22Rv1 (cell line): ENCODE measurements at regions not wholly inside any gene's neighbourhood (a gene's known extent, or its start where the extent isn't known, plus 50 kb on each side); places are given as distances from the start of the nearest gene placed in this dataset.

ENCODE experiments used
- H3K27ac ChIP-seq: fragments of 450-650 bp; 2 replicates; pipeline ENCODE4 v1.5.1; 2017
- ZFX ChIP-seq: fragments of 450-650 bp; IDR thresholded peaks from 2 replicates; pipeline ENCODE4 v1.6.1; 2017; ENCODE audit warnings: antibody characterized with exemption, borderline replicate concordance
- TF ChIP-seq, protein P1 (sequence below): fragments of 450-650 bp; IDR thresholded peaks from 2 replicates; pipeline ENCODE4 v1.5.1; 2017; ENCODE audit warnings: mild to moderate bottlenecking

DNA sequence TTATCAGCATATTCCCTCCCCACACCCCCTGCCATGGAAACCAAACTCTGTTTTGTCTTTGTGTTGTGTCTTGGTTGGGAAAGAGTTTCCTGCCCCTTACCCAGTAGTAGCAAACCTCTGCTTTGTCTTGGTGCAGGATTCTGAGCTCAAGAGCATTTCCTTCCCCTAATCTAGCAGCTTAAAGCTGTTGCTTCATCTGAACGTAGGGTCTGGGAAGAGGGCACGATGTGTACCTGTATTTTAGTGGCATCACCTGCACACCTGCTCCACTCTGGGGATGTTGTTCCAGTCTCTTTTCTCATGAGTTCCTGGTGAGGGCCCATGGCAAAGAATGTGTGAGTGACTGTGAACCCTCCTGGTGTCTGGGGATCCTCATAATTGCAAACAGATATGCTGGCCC, 164.7 kb downstream of the SCP2D1 start:
- TF ChIP-seq, protein P1, sequence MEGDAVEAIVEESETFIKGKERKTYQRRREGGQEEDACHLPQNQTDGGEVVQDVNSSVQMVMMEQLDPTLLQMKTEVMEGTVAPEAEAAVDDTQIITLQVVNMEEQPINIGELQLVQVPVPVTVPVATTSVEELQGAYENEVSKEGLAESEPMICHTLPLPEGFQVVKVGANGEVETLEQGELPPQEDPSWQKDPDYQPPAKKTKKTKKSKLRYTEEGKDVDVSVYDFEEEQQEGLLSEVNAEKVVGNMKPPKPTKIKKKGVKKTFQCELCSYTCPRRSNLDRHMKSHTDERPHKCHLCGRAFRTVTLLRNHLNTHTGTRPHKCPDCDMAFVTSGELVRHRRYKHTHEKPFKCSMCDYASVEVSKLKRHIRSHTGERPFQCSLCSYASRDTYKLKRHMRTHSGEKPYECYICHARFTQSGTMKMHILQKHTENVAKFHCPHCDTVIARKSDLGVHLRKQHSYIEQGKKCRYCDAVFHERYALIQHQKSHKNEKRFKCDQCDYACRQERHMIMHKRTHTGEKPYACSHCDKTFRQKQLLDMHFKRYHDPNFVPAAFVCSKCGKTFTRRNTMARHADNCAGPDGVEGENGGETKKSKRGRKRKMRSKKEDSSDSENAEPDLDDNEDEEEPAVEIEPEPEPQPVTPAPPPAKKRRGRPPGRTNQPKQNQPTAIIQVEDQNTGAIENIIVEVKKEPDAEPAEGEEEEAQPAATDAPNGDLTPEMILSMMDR: no peak
- TF ChIP-seq ZFX: no peak
- no peak overlapping the region for H3K27ac ChIP-seq

DNA sequence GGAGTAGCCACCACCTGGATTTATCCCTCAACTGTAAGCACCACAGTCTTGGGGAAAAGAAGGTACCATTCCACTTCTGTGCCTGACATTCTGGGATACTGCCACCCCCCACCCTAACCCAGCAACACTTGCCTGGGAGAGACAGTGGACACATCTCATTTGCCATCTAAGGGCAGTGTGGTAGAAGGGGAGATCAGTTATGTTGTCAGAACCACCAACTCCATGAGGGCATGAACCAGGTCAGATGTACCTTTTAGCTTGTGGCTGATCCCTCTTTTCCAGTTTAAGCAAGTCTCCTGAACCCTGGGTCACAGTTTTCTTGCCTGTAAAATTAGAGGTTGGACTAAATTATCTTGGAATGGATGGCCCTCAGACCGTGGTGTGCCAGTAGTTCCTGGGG, 165.5 kb downstream of the SCP2D1 start:
- no peak overlapping the region for H3K27ac ChIP-seq
- TF ChIP-seq ZFX: no peak
- TF ChIP-seq, protein P1: no peak

DNA sequence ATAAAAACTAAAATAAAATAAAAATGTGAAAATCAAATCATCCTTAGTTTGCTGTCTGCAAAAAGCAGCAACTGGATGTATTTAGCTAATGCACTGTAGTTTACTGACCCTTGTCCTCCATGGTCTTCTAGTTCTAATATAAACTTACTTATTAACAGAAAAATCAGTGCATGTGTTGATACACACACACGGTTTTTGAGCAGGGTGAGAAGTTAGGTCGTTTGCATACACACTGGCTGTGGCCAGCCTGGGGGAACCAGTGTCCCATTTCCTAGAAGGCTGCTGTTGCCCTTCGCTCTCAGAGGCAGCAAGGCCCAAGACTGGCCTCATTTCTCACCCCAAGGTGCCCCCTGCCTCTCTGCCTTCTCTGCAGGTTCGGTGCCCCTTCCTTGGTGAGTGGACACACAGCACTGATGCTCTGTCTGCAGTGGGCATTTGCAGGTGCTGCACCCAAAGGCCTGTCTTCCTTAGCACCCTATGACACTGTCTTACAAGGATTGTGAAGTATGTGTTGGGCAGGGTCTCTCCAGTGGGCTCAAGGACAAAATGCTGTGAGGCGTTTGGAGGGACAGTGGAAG, 168.5 kb downstream of the SCP2D1 start:
- TF ChIP-seq, protein P1: no peak
- no peak for TF ChIP-seq ZFX

DNA sequence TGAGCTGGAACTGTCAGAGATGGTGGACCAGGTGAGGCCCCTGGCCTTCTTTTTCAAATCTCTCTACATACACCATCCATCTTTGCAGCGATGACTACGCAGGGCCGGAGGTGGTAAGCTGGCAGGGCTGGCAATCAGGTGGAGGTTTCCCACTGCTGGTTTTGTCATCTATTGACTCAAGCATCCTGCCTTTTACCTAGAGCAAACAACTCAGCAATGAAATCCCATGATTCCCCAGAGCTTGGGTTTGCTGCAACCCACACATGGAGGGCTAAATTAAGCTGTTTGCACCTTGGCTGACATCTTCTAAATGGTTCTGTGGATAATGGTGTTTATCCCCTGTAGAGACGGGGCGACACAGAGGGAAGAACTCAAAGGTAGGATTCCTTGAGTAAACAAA, 170.2 kb downstream of the SCP2D1 start:
- TF ChIP-seq, protein P1: no peak
- TF ChIP-seq ZFX: no peak
- H3K27ac ChIP-seq: no peak overlapping the region

More for the DNA sequence above, 168.5 kb downstream of the SCP2D1 start:
- H3K27ac ChIP-seq: no peak overlapping the region

DNA sequence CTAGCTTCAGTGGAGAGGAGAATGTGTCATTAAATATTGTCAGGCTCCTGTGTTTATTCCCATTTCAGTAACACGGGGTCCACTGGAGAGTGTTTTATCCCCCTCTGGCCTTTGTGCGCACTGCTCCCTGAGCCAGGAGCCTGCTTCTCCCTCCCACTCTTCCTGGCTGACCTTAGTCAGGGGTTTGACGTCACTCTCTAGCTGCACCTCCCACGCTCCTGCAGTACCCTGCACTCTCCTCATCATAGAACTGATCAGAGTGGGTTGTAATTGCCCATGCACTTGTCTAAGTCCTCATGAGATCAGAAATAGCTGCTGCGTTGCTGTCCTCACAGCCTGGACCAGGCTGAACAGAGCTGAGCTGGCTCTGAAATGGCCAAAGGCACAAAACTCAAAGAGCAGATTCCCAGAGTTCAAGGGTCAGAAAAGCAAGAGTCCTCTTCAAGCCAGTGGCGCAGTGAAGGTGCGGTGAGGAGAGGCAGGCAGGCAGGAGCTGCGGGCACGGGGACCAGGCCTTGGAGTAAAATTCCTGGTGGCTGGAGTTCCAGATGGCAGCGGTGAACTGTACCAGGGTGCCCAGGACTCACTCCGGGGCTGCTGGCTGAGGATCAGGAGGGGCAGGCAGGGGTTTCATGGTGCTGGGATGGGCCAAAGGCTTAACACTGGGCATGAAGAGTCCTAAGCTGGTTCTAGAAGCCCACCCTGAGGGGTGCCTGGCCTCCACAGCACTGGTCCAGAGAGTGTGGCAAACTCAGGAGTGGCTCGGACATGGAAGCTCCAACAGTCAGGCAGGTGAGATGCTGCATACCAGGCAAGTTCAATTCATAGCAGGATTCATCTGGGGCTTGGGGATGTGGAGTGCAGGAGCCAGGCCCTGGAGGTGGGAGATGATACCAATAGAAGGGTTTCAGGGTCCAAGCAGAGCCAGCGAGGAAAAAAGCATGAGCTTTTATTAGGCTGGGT, 170.9 kb downstream of the SCP2D1 start:
- TF ChIP-seq, protein P1: no peak
- TF ChIP-seq ZFX: no peak
- no peak overlapping the region for H3K27ac ChIP-seq

DNA sequence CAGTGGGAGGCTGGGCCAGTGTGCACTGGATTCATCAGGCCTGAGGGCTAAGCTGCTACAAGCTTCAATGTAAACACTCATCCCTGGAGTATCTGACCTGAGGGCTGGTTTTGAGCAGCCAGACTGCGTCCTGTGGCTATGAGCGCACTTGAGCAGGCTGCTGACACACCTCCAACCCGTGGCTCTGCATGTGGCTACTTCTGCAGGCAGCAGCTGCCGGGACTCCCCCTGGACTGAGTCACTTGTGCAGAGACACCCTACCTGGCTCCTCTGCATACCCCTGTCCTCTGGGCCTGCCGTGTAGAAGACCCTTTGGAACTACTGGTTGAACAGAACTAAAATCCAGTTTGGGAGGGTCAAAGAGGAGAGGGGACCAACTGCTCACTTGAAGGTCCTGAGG, 172.0 kb downstream of the SCP2D1 start:
- H3K27ac ChIP-seq: no peak overlapping the region
- no peak for TF ChIP-seq ZFX
- TF ChIP-seq, protein P1: no peak
